ENCODE measurements at regions not wholly inside any gene's neighbourhood (a gene's known extent, or its start where the extent isn't known, plus 50 kb on each side); places are given as distances from the start of the nearest gene placed in this dataset.

GRCh38 chr10:21036757-21037156, 139.6 kb upstream of the NEBL start:
- TF ChIP-seq POLR2AphosphoS5 (IDR thresholded peaks at IDR 0.05; ENCODE audit: low read depth, low read length) (no peak), TAF1 (IDR thresholded peaks at IDR 0.05; ENCODE audit: borderline replicate concordance, low read depth, low read length) (no peak), POLR2A (IDR thresholded peaks at IDR 0.05; ENCODE audit: low read depth, low read length) (no peak)
